Activated T-cell treated with anti-CD3 and anti-CD28 coated beads for 1 hour (primary cell): ENCODE measurements at regions not wholly inside any gene's neighbourhood (a gene's known extent, or its start where the extent isn't known, plus 50 kb on each side); places are given as distances from the start of the nearest gene placed in this dataset.

Experiments used
- DNase-seq: peaks from one replicate; pipeline ENCODE4 v3.0.0-alpha.2; 2020; ENCODE audit warnings: low read depth

GRCh38 chr11:122273476-122274191, 157.6 kb upstream of the BLID start:
- no peak for DNase-seq

- DNase-seq, result no peak
Measured at GRCh38 chr11:122271745-122272144, 155.7 kb upstream of the BLID start.

- DNase-seq, result no peak
Measured at GRCh38 chr11:122271137-122271536, 155.1 kb upstream of the BLID start.

GRCh38 chr11:122270535-122270934, 154.5 kb upstream of the BLID start:
- DNase-seq, result no peak

- no peak for DNase-seq
Measured at GRCh38 chr11:122269824-122270223, 153.8 kb upstream of the BLID start.

- no peak for DNase-seq
Measured at GRCh38 chr11:122268601-122269130, 152.7 kb upstream of the BLID start.

GRCh38 chr11:122267602-122268001, 151.6 kb upstream of the BLID start:
- DNase-seq, result no peak

- no peak for DNase-seq
Measured at GRCh38 chr11:122265981-122266380, 150.0 kb upstream of the BLID start.

GRCh38 chr11:122264121-122264520, 148.1 kb upstream of the BLID start:
- DNase-seq, result no peak

- DNase-seq, result no peak
Measured at GRCh38 chr11:122261546-122261945, 145.5 kb upstream of the BLID start.

- no peak for DNase-seq
Measured at GRCh38 chr11:122259195-122259821, 143.3 kb upstream of the BLID start.

- no peak for DNase-seq
Measured at GRCh38 chr11:122258446-122259194, 142.6 kb upstream of the BLID start.

GRCh38 chr11:122253589-122254231, 137.7 kb upstream of the BLID start:
- no peak for DNase-seq

- no peak for DNase-seq
Measured at GRCh38 chr11:122248939-122249338, 132.9 kb upstream of the BLID start.

- no peak for DNase-seq
Measured at GRCh38 chr11:122248131-122248530, 132.1 kb upstream of the BLID start.

GRCh38 chr11:122246874-122247273, 130.9 kb upstream of the BLID start:
- DNase-seq, result no peak

- DNase-seq, result no peak
Measured at GRCh38 chr11:122242731-122243130, 126.7 kb upstream of the BLID start.

- DNase-seq, result no peak
Measured at GRCh38 chr11:122241566-122241965, 125.6 kb upstream of the BLID start.

- no peak for DNase-seq
Measured at GRCh38 chr11:122240638-122241037, 124.6 kb upstream of the BLID start.

- no peak for DNase-seq
Measured at GRCh38 chr11:122235615-122236014, 119.6 kb upstream of the BLID start.

GRCh38 chr11:122234780-122235179, 118.8 kb upstream of the BLID start:
- no peak for DNase-seq

GRCh38 chr11:122234257-122234656, 118.2 kb upstream of the BLID start:
- DNase-seq, result no peak
